Occipital lobe (tissue), 2 donors: ENCODE measurements at regions not wholly inside any gene's neighbourhood (a gene's known extent, or its start where the extent isn't known, plus 50 kb on each side); places are given as distances from the start of the nearest gene placed in this dataset. TPM values are rescaled to one million over a fixed set of nuclear protein-coding genes. Genes with fewer than 3 reads are reported as not detected.

ENCODE experiments used
- DNase-seq: peaks from one replicate; lab custom pipeline; 2025; lab: John Stamatoyannopoulos, UW
- small RNA-seq: library from RNA; depleted of rRNA; stranded (forward); fragments of <200 nt; gene quantifications from one replicate; pipeline ENCODE3, GENCODE V24; 2014

DNA sequence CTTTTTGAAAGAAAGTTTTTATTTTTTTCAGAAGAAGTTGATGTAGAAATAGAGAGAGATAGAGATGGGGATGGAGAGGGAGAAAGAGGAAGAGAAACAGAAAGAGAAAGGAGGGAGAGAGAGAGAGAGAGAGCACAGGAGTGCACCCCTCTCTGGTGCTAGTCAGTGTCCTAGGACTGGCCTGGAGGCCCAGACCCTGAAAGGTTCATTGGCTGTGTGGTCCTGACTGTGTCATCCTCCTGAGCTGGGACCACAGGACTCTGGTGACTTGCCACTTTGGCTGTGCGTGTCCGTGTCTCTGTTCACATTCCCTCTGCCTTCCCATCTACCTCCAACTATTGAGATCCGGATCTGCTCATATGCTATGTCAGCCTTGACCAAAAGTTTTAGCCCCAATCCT lies 62.1 kb upstream of the SHH start:
- no peak for DNase-seq

DNA sequence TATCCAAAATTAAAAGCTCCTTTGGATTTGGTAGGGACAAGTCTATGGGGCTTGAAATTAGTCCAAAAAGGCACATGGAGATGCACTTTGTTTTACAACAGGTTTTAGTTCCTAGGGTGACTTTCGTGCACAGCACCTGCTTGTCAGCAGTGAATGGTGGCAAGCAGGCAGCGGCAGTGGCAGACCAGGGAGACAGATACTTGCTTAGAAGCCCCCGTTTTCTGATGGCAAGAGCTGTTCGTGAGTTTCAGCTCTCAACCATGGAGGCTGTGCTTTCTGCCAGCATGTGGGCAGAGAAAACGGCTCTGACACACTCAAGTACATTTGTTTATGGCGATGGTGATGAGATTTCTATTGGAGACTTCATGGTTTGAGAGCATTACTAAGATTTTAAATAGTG lies 61.7 kb upstream of the SHH start:
- no peak for DNase-seq

- DNase-seq = no peak
Measured at GRCh38 chr7:155872678-155873369, 60.6 kb upstream of the SHH start.

- no peak for DNase-seq
Measured at GRCh38 chr7:155871211-155871610, 58.9 kb upstream of the SHH start.

DNA sequence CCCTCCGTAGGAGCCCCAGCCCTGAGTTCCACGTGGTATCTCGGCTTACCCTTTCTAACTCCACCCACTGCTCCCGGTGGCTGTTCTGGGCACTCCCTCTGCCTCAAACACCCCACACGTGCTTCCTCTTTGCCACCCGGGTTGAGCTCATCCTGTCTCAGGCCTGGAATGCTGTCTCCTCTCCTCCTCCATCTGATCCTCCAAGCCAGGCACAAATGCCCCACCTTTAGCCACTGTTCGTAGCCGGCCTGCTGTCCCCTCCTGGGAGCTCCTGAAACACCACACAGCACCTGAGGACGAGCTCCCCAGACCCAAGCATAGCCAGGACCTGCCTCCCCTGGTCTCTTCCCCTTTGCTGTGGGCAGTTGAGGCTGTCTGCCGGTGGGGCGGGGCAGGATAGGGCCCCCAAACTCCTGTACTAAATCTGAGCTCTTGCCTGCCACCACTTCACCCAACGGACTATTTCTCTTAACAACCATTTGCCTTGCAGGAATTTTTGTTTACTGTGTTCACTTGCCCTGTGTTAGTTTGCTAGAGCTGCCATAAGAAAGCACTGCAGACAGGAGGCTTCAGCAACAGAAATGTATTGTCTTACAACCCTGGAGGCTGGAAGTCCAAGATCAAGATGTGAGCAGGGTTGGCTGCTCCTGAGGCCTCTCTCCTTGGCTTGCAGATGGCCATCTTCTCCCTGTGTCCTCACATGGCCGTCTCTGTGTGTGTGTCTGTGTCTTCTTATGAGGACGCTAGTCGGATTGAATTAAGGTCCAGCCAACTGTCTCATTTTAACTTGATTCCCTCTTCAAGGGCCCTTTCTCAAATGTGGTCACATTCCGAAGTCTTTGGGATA lies 58.3 kb upstream of the SHH start:
- no peak for DNase-seq

DNA sequence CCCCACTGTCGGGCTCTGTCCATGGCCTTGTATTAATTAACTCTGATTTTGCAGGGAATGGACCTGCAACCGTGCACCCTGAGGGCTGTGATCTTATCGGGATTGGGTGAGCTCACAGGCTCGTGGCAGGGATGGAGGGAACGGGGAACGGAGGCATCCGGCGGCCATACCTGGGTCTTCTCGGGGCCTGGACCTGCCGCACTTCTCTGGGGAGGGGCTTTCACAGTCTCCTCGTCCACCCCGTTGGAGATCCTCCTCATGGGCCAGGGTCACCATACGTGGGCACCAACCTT lies 57.5 kb upstream of the SHH start:
- DNase-seq = no peak

DNA sequence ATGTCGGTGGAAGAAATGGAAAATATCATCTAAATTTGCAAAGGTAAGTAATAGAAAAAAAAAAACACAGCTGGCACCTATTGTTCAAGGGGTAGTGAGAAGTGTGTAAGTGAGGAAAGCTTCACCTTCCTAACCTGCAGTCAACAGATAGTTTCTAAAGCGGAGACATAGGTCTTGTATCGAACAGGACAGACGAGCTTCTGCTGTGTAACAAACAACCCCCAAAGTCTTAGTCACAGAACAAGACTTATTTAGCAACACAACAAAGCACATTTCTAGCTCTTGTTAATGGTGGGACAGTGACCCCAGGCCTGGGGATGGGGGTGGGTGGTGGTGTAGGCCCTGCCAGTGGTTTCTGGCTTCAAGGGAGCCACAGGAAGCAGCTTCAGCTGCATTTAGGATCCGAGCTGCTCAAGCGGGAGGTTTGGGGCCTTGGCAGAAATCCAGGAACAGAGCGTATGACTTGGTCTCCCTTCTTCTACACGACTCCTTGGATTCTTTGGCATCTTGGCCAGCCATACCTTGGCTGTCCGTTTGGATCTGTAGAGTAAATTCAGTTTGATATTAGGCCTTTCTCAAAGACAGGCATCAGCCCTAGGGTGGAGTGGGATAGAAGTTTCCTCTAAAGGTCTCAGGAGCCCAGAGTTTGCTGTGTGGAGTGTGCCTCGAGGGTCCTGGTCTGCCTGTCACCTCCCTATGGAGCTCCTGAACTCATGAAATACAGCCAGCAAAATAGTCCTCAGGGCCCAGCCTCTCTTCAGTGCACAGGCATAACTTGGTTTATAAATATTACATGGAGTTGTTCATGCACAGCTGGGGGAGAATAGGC lies 56.9 kb upstream of the SHH start:
- DNase-seq = no peak

GRCh38 chr7:155867734-155868400 lies 55.6 kb upstream of the SHH start:
- no peak for DNase-seq

DNA sequence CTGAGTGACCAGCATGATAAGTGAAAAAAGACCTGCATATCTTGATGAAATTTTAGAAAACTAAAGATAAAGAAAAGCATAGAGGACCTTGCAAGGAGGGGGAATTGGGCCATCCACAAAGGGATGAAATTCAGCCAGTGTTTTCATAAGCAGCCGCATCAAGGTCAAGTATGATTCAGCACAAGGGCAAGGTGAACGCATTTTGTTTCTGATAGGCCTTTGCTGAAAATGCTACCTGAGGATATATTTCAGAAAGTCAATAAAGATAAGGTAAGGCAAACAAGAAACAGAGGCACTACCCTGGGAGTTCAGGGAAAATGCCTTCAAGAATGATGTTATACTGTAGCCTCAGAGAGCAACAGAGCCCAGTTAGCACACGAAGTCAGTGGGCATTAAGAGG lies 55.0 kb upstream of the SHH start:
- no peak for DNase-seq

DNA sequence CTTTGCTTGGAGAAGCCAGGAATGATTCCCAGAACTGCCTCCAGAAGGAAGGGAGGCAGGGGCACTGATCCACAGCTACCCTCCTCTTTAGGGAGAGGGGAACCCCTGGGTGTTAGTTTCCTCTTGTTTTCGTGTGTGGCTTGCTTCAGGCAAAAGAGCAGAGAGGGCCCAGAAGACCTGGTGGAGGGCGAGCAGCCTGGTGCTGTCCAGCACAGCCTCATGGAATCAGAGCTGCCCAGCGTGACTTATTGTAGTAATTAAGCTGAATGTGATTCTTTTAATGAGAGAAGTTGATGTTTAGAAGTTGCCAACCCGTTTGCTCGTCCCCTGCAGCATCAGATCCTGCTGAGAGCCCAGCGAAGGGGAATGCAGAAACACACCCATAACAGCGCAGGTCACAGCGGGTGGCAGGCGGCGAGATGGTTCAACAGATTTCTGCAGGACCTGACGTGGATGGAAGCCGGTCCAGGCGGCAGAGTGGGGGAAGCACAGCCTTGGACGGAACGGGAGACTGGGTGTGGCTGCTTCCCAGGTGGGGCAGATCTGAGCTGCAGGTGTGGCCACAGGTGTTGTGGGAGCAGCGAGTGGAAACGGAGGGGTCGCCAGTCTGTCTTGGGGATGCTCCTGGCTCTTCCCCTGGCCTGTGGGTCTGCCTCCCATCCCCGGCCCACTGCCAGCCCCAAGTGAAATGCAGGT lies 53.7 kb upstream of the SHH start:
- no peak for DNase-seq

- DNase-seq = no peak
Measured at GRCh38 chr7:155864991-155865690, 52.9 kb upstream of the SHH start.

GRCh38 chr7:155864271-155864985 lies 52.2 kb upstream of the SHH start:
- DNase-seq = no peak

DNA sequence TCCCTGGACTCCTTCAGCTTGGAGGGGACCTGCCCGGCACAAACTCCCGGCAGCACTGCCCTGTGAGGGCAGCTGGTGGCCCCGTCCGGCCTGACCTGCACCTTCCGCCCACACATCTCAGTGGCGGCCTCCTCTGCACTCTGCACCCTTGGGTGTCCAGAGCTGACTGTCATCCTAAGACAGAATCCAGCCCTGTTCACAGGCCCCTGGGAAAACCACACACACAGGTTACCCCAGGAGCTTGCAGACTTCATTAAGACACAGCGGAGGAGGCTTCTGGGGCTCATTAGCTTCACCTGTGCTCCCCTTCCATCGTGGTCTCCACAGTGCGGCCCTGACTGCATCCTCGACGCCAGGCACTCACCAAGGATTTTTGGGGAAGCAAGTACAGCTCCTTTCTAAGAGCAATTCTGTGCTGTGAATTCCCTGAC lies 51.5 kb upstream of the SHH start:
- DNase-seq = no peak

GRCh38 chr7:155862123-155862892 lies 50.0 kb upstream of the SHH start:
- no peak for DNase-seq

Small RNA genes in the stretch of these regions (small RNA-seq; reads per million reads assigned to genes)
- gene AC093813.1 (not detected), gene RF00019 (not detected)
